GM18861 (cell line): ENCODE measurements at regions not wholly inside any gene's neighbourhood (a gene's known extent, or its start where the extent isn't known, plus 50 kb on each side); places are given as distances from the start of the nearest gene placed in this dataset.
"Not testable (repeated sequence)": the region's sequence is repeated elsewhere in the genome, so short reads cannot be mapped to it uniquely, and the experiment has no call there.

Source experiments
- ATAC-seq: cut with Tn5 transposase; IDR thresholded peaks from one replicate; pipeline ENCODE4 v1.9.1; 2021; ENCODE audit not compliant: unreplicated experiment

DNA sequence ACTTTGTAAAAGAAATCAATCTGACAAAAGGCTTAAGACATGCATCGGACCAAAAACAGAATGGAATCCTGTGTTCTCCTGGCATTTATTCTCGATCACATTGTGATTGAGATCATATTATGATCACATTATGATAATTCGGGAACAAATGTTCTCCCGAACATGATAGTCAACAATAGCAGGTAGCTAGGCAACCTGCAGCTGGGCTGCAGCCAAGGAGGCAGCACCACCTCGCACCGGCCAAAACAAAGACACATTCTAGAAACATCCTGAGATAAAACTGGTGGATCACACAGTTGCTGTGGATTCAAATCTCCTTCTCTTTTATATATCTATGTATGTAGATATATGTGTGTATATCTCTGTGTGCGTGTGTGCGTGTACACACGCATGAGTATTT lies 480.6 kb upstream of the CYLC2 start:
- ATAC-seq = no peak

DNA sequence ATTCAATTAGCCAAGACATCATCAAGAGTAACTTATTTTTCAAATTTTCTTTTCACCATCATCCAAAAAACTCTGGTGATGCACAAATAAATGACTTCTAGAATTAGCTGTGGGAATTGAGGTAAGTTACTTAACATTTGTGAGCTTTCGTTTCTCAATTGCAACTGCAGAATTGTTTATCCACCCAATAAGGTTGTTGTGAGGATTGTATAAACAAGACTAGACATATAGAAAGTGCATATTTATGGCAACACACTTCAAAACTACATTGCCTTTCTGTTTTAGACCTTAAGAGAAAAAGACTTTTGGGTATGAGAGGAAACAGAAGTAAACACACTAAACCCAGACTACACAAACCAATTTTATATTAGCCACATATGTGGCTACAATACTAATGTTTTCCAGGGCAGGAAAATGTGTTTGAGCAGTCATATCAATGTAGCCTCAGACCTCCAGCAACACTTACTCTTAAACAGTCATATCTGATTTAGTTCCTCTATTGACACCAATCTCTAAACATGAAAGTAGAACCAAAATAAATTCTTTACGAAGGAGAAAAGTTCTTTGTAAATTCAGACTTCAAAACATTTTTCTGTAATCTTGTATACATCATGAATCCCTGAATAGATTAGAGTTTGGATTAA lies 488.0 kb upstream of the CYLC2 start:
- no peak for ATAC-seq

- no peak for ATAC-seq
Measured at GRCh38 chr9:102506406-102506805, 488.7 kb upstream of the CYLC2 start.

GRCh38 chr9:102499468-102499867 lies 495.7 kb upstream of the CYLC2 start:
- ATAC-seq = no peak

DNA sequence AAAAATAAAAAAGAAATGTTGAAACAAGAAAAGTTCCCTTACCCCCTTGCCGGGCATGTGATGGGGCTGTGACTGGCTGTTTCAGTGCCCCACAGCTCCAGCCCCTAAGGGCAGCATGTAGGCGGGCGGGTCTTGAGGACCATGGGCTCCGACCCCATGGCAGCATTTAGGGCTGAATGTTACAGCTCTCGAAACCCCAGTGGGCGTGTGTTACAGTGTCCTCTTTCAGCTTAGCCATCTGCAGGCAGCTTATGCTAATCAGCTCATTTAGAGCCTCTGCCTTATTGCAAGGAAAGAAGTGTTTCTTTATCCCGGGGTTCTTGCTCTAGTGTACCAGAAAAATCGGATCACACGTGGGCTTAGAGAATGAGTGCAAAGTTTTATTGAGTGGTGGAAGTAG lies 497.4 kb upstream of the CYLC2 start:
- no peak for ATAC-seq

DNA sequence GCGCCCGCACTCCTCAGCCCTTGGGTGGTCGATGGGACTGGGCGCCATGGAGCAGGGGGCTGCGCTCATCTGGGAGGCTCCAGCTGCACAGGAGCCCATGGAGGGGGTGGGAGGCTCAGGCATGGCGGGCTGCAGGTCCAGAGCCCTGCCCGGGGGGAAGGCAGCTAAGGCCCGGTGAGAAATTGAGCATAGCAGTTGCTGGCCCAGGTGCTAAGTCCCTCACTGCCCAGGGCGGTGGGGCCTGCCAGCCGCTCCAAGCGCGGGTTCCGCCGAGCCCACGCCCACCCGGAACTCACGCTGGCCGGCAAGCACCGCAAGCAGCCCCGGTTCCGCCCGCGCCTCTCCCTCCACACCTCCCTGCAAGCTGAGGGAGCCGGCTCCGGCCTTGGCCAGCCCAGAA lies 508.2 kb upstream of the CYLC2 start:
- not testable (repeated sequence) for ATAC-seq

- no peak for ATAC-seq
Measured at GRCh38 chr9:102483651-102484050, 511.5 kb upstream of the CYLC2 start.

DNA sequence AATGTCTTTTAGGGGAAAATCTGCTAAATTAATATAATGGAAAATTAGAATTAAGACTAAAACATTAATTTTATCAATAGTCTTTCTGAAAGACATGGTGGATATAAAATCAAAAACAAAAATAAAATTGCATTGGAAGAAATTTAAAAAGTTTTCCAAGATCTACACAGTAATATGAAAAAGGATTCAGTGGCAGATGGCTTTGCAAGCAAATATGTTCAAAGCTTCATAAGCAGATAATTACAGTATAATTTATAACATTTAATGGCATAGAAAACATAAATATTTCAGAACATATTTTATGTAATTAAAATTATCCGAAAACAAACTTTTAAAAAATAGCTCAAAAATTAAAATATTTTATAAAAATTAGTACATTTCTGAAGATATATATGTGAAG lies 512.4 kb upstream of the CYLC2 start:
- no peak for ATAC-seq

DNA sequence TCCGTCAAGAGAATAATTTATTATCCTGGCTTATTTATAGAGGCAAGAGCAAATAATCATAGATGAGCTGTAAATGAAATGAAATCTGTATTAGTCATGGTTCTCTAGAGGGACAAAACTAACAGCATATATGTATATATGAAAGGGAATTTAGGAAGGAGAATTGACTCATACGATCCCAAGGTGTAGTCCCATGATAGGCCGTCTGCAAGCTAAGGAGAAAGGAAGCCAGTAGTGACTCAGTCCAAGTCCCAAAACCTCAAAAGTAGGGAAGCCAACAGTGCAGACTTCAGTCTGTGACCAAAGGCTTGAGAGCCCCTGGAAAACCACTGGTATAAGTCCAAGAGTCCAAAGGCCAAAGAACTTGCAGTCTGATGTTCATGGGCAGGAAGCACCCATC lies 515.9 kb upstream of the CYLC2 start:
- ATAC-seq = no peak

DNA sequence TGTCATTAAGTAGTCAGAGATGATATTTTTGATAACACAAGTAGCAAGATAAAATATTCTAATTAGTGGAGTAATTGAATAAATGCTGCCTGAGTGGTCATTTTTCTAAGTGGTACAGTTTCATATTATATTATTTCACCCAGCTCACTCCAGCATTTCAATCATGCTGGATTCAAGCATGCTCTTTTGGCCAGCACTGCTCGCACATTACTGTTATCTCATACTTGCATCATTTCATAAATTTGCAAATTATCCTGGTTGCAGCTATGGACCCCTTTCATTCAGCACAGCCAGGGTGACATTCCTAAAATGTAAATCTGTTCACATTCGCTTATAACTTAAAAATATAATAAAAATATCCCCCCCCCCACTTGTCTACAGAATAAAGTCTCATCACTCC lies 520.8 kb upstream of the CYLC2 start:
- no peak for ATAC-seq

DNA sequence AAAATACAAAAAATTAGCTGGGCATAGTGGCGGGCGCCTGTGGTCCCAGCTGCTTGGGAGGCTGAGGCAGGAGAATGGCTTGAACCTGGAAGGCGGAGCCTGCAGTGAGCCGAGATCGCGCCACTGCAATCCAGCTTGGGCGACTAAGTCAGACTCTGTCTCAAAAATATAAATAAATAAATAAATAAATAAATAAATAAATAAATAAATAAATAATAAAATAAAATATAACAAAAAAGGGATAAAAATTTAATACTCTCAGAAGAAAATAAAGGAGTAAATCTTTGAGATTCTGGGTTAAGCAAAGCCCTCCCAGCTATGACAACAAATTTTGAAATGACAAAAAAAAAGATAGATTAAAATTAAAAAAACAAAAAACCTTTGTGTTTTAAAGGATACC lies 525.7 kb upstream of the CYLC2 start:
- not testable (repeated sequence) for ATAC-seq

GRCh38 chr9:102461156-102461819 lies 533.8 kb upstream of the CYLC2 start:
- no peak for ATAC-seq

DNA sequence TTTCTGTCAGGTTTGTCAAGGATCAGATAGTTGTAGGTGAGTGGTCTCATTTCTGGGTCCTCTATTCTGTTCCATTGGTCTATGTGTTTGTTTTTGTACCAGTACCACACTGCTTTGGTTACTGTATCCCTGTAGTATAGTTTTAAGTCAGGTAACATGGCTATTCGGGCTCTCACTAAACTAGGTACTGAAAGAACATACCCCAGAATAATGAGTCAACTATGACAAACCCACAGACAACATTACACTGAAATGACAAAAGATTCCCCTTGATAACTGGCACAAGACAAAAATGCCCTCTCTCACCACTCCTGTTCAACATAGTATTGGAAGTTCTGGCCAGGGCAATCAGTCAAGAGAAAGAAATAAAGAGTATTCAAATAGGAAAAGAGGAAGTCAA lies 535.3 kb upstream of the CYLC2 start:
- ATAC-seq = no peak

DNA sequence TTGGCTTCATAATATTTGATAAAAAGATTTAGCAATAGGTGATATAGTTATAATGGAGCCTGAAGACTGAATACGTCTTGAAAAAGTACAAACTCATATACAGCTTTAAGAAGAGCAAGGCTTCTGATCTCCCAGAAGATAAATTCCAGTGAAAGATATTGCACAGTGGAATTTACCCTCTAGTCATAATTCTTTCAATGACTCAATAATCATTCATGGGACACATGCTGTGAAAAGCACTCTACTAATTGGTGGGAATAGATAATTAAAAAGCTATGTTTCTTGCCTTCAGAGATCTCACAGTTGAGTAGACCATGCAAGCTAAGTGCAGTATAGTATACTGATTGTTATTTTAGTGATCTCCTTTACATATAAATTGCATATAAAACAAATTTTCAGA lies 538.6 kb upstream of the CYLC2 start:
- ATAC-seq = no peak

GRCh38 chr9:102445906-102446305 lies 549.2 kb upstream of the CYLC2 start:
- ATAC-seq = no peak

DNA sequence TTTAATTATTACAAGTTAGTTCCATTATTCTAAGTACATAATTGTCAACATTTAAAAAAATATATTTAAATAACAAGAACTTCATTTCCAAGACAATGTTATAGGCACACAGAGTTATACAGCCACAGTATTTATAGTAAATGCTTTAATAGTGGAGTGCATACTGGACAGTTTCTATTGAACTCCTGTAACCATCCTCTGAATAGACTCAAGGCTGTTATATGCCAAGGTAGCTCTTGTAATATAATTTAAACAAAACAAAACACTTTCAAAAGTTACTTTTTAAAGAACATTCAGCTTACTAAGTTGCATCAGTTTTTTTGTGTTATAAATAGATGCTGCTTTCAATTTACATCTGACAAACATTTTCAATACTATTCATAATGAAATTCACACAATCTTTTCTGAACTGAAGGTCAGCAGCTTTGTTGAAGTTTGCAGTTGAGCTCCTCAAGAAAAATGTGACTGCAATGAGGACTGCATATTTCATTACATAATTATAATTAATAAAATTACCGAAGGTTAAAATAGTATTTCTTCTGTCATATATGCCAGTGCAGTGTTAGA lies 549.9 kb upstream of the CYLC2 start:
- ATAC-seq = no peak

GRCh38 chr9:102439583-102439982 lies 555.5 kb upstream of the CYLC2 start:
- no peak for ATAC-seq

DNA sequence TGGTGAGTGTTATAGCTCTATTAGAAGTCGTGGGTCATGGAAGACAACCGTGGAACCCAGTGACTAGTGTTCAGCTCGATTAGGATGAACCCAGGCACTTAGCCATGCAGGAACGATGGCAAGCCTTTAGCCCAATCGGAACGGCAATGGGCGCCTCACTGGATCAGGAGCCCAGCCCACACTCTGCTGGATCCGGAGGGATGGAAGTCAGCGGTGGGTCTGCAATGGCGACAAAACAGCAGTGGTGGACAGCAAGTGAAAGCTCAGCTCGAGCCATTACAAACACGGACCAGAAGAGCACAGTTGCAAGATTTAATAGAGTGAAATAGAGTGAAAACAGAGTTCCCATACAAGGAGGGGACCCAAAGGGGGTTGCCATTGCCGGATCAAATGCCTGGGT lies 558.5 kb upstream of the CYLC2 start:
- not testable (repeated sequence) for ATAC-seq

- no peak for ATAC-seq
Measured at GRCh38 chr9:102435427-102435826, 559.7 kb upstream of the CYLC2 start.

GRCh38 chr9:102434545-102434944 lies 560.6 kb upstream of the CYLC2 start:
- ATAC-seq = no peak

- ATAC-seq = no peak
Measured at GRCh38 chr9:102428305-102428704, 566.8 kb upstream of the CYLC2 start.

- ATAC-seq = not testable (repeated sequence)
Measured at GRCh38 chr9:102416251-102416650, 578.9 kb upstream of the CYLC2 start.
